ENCODE measurements at regions not wholly inside any gene's neighbourhood (a gene's known extent, or its start where the extent isn't known, plus 50 kb on each side); places are given as distances from the start of the nearest gene placed in this dataset.

DNA sequence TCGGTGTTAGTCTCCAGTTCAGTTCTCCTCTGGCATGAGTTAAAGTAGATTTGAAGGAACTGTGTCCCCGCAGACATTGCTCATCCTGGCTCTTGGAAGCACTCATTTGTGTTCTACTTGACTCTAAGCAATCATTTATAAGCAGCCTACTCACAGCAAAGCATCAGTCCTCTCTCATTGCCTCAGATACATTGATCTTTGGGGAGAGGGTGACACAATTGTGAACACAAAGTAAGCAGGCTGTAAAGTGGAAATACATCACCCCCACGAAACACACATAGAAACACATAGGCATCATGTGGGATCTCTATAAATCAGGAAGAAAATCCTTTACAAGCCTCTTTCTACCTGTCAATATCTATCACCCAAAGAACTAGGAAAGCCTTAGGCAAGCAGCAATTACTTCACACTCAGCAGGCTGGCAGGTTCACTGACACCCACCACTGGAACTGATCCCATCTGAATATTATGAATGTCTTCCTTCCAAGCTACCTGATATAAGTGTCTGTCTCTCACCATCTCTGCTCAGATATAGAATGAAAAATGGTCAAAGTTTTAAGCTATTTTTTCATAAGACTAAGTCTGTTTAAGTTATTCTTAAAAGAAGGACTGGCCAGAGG lies 675.8 kb downstream of the HACE1 start:
- Histone ChIP-seq H3K36me3 (no peaks in the 10 kb centered on the region), H3K27me3 (no peaks in the 10 kb centered on the region), H3K4me1 (no peaks in the 10 kb centered on the region), H3K9me3 (no peaks in the 10 kb centered on the region), H3K27ac (no peak overlapping the region), H3K4me3 (no peak overlapping the region)
- intact Hi-C loops (cut with DNase I), result no loop called here
- TF ChIP-seq, protein P1, sequence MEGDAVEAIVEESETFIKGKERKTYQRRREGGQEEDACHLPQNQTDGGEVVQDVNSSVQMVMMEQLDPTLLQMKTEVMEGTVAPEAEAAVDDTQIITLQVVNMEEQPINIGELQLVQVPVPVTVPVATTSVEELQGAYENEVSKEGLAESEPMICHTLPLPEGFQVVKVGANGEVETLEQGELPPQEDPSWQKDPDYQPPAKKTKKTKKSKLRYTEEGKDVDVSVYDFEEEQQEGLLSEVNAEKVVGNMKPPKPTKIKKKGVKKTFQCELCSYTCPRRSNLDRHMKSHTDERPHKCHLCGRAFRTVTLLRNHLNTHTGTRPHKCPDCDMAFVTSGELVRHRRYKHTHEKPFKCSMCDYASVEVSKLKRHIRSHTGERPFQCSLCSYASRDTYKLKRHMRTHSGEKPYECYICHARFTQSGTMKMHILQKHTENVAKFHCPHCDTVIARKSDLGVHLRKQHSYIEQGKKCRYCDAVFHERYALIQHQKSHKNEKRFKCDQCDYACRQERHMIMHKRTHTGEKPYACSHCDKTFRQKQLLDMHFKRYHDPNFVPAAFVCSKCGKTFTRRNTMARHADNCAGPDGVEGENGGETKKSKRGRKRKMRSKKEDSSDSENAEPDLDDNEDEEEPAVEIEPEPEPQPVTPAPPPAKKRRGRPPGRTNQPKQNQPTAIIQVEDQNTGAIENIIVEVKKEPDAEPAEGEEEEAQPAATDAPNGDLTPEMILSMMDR (IDR thresholded peaks at IDR 0.05), result no peak
- TF ChIP-seq EP300 (IDR thresholded peaks at IDR 0.05) (no peak), POLR2A (IDR thresholded peaks at IDR 0.05) (no peak)
- 76 to 82% methylated on average over 3 of the region's 3 CpGs for WGBS, 2 donors
- DNase-seq, result no peak

DNA sequence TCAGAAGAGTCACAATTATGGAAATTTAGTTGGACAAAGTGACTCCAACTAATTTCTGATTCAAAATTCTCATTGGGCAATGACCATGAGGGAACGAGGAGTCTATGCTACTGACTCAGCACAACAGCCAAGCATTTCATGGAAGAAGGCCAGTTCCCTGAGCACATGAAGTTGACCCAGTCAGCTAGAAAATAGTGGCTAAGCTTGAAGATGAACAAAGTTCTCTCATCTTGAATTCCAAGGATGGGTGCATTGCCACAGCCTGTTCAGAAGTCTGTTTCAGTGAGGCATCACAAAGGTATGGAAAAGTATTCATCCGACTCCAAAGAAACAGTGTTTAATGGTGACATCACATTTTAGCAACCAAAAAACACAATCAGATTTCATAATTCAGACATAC lies 676.9 kb downstream of the HACE1 start:
- no peak for TF ChIP-seq POLR2A (IDR thresholded peaks at IDR 0.05)
- TF ChIP-seq, protein P1 (IDR thresholded peaks at IDR 0.05), result no peak
- no peak for TF ChIP-seq EP300 (IDR thresholded peaks at IDR 0.05)
- TF ChIP-seq POLR2AphosphoS5 (IDR thresholded peaks at IDR 0.05), result no peak
- WGBS, 2 donors, result 82 to 84% methylated on average over 2 of the region's 2 CpGs
- H3K4me1 ChIP-seq, result no peaks in the 10 kb centered on the region
- no peak overlapping the region for H3K27ac ChIP-seq
- intact Hi-C loops (cut with DNase I), result no loop called here
- H3K4me3 ChIP-seq, result no peak overlapping the region
- H3K9me3 ChIP-seq, result no peaks in the 10 kb centered on the region
- DNase-seq, result no peak
- H3K36me3 ChIP-seq, result no peaks in the 10 kb centered on the region
- no peaks in the 10 kb centered on the region for H3K27me3 ChIP-seq

DNA sequence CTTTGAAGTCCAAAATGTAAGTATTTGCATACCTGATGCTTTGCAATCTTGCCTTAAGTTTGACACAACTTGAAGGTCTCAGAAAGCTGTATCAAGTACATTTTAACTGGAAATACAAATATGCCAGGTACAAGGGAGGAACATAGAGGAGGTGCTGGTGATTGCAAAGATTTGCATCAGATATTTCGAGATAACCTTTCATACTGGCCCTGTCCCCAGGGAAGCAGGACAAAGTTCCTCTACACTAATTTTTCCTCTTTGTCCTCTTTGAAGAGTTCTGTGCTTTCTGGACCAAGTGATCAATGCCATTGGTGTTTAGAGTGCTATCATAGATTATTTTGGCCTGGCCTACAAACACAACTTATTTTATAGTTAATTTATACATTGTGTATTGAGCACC lies 686.1 kb downstream of the HACE1 start:
- no peak for DNase-seq
- no peaks in the 10 kb centered on the region for H3K9me3 ChIP-seq
- H3K4me1 ChIP-seq, result no peaks in the 10 kb centered on the region
- H3K36me3 ChIP-seq, result no peaks in the 10 kb centered on the region
- TF ChIP-seq POLR2AphosphoS5 (IDR thresholded peaks at IDR 0.05) (no peak), POLR2A (IDR thresholded peaks at IDR 0.05) (no peak), EP300 (IDR thresholded peaks at IDR 0.05) (no peak)
- TF ChIP-seq, protein P1 (IDR thresholded peaks at IDR 0.05), result no peak
- intact Hi-C loops (cut with DNase I), result no loop called here
- WGBS, 2 donors, result 46 to 78% methylated on average over 1 of the region's 1 CpG
- H3K27me3 ChIP-seq, result no peaks in the 10 kb centered on the region
- H3K4me3 ChIP-seq, result no peak overlapping the region
- H3K27ac ChIP-seq, result no peak overlapping the region

DNA sequence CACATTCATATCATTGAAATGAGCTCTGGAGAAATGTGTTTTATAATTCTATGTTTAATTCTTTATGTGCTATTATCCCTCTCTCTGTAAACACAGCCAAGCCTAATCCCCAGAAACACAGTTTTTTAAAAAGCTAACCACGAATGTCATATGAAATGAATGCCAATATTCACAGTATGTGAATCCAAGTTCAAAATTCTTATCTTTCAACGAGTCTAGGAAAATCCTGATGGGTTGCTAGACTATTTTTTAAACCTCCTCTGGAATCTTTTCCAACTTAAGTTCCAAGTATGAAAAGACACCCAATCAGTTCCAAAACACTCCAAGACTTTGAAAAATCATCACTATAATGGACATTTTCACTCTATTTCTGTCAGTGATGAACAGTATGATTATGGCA lies 689.3 kb downstream of the HACE1 start:
- Histone ChIP-seq H3K4me1 (no peaks in the 10 kb centered on the region), H3K9me3 (peaks cover 0 to 2% (median 0%) of the 10 kb centered on the region in 4 donors), H3K27ac (no peak overlapping the region), H3K27me3 (no peaks in the 10 kb centered on the region), H3K36me3 (no peaks in the 10 kb centered on the region), H3K4me3 (no peak overlapping the region)
- WGBS, 2 donors, result 43 to 53% methylated on average over 2 of the region's 2 CpGs
- no peak for DNase-seq
- intact Hi-C loops (cut with DNase I), result no loop called here
- TF ChIP-seq, protein P1 (IDR thresholded peaks at IDR 0.05), result no peak
- no peak for TF ChIP-seq EP300 (IDR thresholded peaks at IDR 0.05)
- no peak for TF ChIP-seq POLR2AphosphoS5 (IDR thresholded peaks at IDR 0.05)
- TF ChIP-seq POLR2A (IDR thresholded peaks at IDR 0.05), result no peak

DNA sequence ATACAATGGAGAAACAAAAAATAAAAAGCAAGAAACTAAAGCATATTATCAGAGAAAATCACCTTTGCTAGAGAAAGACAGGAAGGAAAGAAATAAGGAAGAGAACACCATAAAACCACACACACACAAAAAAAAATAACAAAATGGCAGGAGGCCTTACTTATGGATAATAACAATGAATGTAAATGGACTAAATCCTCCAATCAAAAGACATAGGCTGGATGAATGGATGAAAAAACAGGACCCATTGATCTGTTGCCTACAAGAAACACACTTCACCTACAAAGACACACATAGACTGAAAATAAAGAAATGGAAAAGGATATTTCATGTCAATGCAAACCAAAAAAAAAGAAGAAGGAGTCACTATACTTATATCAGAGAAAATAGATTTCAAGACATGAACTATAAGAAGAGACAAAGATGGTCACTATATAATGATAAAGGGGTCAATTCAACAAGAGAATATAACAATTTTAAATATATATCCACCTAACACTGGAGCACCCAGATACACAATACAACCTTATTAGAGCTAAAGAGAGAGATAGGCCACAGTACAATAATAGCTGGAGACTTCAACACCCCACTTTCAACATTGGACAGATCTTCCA lies 693.6 kb downstream of the HACE1 start:
- TF ChIP-seq EP300 (IDR thresholded peaks at IDR 0.05) (no peak), POLR2A (IDR thresholded peaks at IDR 0.05) (no peak), POLR2AphosphoS5 (IDR thresholded peaks at IDR 0.05) (no peak)
- TF ChIP-seq, protein P1 (IDR thresholded peaks at IDR 0.05), result no peak
- Histone ChIP-seq H3K27ac (no peak overlapping the region), H3K27me3 (no peaks in the 10 kb centered on the region), H3K4me3 (no peak overlapping the region), H3K4me1 (no peaks in the 10 kb centered on the region), H3K36me3 (no peaks in the 10 kb centered on the region), H3K9me3 (peaks cover 0 to 4% (median 0%) of the 10 kb centered on the region in 4 donors)
- no peak for DNase-seq
- intact Hi-C loops (cut with DNase I), result no loop called here
